NOMO-1 treated with DMSO at 0.1 percent for 48 hours (cell line): ENCODE measurements at regions not wholly inside any gene's neighbourhood (a gene's known extent, or its start where the extent isn't known, plus 50 kb on each side); places are given as distances from the start of the nearest gene placed in this dataset.

Experiments
- DNase-seq: peaks from one replicate; lab custom pipeline; 2025; ENCODE audit not compliant: unreplicated experiment; lab: John Stamatoyannopoulos, UW

GRCh38 chr1:221408117-221408803 lies 333.6 kb downstream of the DUSP10 start:
- DNase-seq: no peak

DNA sequence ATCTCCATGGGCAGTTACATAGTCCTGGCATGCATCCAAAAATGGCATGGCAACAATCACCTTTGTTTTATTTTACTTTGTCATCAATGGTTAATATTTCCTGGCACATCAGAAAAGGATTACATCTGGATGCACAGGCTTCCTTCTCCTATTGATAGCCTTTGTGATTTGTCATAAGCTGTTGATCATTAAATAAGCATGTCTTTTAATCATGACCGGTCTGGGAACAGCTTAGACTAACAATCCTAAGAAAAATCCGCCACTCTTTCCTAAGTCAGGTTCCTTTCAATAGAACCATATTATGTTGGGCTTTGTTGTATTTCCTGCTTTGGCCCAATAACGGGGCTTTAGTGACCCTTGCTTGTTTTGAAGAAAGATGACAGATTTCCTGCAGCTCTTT lies 330.6 kb downstream of the DUSP10 start:
- no peak for DNase-seq

GRCh38 chr1:221414772-221415539 lies 326.9 kb downstream of the DUSP10 start:
- DNase-seq: no peak

- no peak for DNase-seq
These were observed 326.2 kb downstream of the DUSP10 start for GRCh38 chr1:221415651-221416050.

- no peak for DNase-seq
These were observed 325.7 kb downstream of the DUSP10 start for GRCh38 chr1:221416142-221416541.

DNA sequence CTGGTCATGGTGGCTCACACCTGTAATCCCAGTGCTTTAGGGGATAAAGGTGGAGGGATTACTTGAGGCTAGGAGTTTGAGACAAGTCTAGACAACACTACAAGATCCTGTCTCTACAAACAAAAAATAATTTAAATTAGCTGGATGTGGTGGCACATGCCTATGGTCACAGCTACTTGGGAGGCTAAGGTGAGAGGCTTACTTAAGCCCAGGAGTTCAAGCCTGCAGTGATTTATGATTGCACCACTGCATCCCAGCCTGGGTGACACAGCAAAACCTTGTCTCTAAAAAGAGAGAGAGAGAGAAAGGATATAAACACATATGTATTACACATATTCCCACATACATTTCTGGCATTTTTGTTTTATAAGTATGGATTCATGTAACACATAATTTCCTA lies 325.2 kb downstream of the DUSP10 start:
- DNase-seq: no peak

DNA sequence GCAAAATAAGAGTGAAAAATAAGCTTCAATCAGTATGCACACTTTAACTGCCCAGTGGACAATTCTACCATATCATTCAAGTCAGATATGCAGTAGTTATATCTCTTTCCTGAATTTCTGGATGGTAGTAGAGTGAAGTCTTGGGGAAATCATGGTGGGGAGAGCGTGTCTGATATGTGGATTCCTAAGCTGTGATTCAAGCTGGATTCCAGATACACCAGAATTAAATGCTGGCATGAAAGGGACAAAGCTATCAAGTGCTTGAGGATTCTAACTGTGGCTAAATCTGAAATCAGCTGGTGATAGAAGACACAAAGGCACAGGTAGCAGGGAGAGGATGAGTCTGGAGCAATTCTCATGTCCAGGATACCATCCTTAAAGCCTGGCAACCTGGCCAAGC lies 323.5 kb downstream of the DUSP10 start:
- no peak for DNase-seq

GRCh38 chr1:221419513-221420095 lies 322.3 kb downstream of the DUSP10 start:
- no peak for DNase-seq

DNA sequence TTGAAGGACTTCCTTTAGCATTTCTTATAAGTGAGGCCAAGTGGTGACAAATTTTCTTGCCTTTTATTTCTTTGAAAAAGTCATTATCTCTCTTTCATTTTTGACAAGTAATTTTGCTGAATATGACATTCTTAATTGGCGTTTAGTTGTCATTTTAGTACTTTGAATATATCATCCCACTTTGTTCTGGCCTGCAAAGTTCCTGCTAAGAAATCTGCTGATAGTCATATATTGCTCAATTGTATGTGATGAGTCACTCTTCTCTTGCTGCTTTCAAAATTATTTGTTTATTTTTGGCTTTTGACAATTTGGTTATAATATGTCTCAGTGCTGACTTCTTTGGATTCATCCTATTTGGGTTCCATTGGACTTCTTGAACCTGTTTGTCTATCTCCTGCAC lies 312.6 kb downstream of the DUSP10 start:
- DNase-seq: peak; percentile 27

GRCh38 chr1:221430152-221430960 lies 311.5 kb downstream of the DUSP10 start:
- DNase-seq: no peak

DNA sequence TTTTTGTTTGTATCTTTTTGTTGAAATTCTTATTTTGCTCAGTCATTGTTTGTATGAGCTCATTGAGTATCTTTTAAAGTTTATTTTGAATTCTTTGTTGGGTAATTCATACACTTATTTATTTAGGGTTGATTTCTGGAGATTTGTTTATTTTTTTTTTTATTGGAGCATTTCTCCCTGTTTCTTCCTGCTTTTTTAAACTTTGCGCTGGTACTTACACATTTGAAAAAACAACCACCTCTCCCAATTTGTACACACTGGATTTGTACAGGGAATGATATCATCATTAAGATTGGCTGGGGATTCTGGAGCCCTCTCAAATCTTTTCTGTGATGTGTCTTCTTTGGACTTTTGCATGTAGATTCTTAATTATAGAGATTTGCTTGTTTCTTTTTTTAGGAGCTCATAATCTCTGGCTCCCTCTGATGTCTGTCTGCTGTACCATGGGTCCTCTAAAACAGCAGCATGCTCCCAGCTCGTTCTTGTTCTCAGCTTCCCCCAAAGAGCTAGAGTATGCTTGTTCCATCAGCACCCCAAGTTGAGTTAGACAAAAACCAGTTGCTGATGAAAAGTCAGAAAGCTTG lies 310.7 kb downstream of the DUSP10 start:
- no peak for DNase-seq

DNA sequence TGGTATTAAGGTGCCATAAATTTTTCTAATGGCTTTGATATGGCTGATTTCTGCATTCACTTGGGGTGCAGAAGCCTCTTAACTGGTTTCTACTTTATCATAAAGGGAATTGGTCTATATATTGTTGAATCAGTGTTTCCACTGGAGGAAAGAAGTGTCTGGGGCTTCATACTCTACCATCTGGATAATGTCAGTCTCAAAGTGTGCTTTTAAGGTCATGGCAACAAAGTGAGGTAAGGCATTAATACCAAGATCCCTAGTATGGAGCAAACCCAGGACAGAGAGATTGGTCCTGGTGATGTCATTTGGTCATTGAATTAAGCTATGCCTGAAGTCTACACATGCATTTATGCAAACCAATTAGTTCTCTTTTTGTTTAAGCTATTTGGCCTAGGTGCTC lies 309.9 kb downstream of the DUSP10 start:
- no peak for DNase-seq

- peak; percentile 73 for DNase-seq
These were observed 306.4 kb downstream of the DUSP10 start for GRCh38 chr1:221435504-221435904.

GRCh38 chr1:221437171-221437570 lies 304.7 kb downstream of the DUSP10 start:
- DNase-seq: no peak

- no peak for DNase-seq
These were observed 304.0 kb downstream of the DUSP10 start for GRCh38 chr1:221437926-221438325.

- DNase-seq: peak; percentile 49
These were observed 302.7 kb downstream of the DUSP10 start for GRCh38 chr1:221439008-221439746.

DNA sequence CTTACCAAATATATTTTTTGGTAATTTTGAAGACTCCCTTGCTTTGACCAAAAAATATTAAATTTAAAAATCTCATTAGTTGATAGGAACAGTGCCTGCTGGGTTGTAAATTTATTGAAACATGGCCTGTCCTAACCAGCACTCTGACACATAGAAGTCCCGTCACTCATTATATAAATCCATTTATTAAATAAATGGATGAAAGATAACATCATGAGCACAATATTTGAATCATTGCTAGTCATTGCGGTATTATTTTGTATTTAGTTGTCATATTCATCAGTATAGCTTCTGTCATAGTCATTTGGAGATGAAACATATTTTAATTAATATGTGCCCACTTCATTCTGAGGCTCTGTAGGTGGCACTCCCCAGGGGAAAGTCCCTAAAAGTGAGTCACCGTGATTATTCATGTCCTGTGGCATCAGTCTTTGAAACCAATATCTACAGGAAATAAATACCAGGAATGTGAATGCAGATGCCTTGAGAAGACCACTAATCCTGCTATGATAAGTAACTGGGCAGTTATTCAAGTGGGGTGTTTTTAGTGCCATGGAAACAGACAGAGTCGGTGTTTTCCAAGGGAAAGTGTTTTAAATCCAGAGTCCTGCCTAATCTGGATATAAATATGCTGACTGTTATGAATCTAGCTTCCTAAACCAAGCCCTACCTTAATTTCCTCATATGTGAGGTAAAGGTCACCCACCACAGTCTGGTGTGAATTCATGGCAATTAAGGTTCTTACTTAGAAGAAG lies 302.0 kb downstream of the DUSP10 start:
- DNase-seq: no peak

GRCh38 chr1:221440658-221441057 lies 301.2 kb downstream of the DUSP10 start:
- DNase-seq: peak; percentile 70

GRCh38 chr1:221442056-221442455 lies 299.8 kb downstream of the DUSP10 start:
- DNase-seq: no peak

- no peak for DNase-seq
These were observed 297.5 kb downstream of the DUSP10 start for GRCh38 chr1:221444346-221444745.
